ENCODE measurements at regions not wholly inside any gene's neighbourhood (a gene's known extent, or its start where the extent isn't known, plus 50 kb on each side); places are given as distances from the start of the nearest gene placed in this dataset.
A peak's percentile ranks its signal among the peaks of the same experiment; 100 is the strongest.

DNA sequence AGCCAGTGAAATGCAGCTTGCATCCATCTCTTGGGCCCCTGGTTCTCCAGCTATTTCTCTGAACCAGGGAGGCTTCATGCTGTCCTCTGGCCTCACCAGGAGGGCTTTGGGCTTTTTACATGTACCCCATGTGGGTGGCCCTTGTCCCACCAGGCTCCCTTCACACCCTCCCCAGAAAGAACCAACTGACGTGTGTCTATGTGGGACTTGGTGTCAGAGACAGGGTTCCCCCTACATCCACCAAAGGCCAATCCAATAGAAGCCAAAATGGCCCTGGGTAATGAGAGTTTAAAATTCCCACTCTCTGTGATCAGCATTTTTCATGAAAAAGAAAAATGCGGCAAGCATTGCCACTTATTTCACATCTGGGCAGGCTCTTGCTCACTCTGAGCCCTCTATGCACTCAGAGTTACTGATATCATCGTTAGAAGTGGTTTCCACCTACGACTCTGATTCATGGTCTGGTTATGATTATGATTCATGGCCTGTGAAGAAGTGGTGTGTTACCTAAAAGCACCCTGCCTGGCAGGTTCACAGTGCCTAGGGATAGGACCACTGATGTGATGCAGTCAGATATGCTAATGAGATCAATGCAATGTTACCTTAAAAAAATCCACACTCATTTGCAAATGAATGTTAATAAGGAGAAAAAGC, 133.5 kb downstream of the BUB3 start:
- POLR2A ChIA-PET: interaction anchor here (0.6 kb wide), 1 partner anchor 127 kb away, joined by 3 read pairs; no protein-coding TSS in a partner anchor
- Mint-ChIP-seq H3K4me1 (ENCODE audit: low read depth) (peaks cover 18% of the 10 kb centered on the region), H3K27me3 (no peaks in the 10 kb centered on the region), H3K4me3 (no peak overlapping the region), H3K27ac (peak overlapping the region; percentile 83), H3K9me3 (peaks cover 7% of the 10 kb centered on the region), H3K36me3 (ENCODE audit: low read depth) (peaks cover 6% of the 10 kb centered on the region)
- TF ChIP-seq, protein P1, sequence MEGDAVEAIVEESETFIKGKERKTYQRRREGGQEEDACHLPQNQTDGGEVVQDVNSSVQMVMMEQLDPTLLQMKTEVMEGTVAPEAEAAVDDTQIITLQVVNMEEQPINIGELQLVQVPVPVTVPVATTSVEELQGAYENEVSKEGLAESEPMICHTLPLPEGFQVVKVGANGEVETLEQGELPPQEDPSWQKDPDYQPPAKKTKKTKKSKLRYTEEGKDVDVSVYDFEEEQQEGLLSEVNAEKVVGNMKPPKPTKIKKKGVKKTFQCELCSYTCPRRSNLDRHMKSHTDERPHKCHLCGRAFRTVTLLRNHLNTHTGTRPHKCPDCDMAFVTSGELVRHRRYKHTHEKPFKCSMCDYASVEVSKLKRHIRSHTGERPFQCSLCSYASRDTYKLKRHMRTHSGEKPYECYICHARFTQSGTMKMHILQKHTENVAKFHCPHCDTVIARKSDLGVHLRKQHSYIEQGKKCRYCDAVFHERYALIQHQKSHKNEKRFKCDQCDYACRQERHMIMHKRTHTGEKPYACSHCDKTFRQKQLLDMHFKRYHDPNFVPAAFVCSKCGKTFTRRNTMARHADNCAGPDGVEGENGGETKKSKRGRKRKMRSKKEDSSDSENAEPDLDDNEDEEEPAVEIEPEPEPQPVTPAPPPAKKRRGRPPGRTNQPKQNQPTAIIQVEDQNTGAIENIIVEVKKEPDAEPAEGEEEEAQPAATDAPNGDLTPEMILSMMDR (IDR thresholded peaks at IDR 0.05): no peak
- ATAC-seq (peak; percentile 99), DNase-seq (peak; percentile 73)
- CTCF ChIA-PET: no interaction called here
- intact Hi-C loops (cut with micrococcal nuclease): no loop called here

DNA sequence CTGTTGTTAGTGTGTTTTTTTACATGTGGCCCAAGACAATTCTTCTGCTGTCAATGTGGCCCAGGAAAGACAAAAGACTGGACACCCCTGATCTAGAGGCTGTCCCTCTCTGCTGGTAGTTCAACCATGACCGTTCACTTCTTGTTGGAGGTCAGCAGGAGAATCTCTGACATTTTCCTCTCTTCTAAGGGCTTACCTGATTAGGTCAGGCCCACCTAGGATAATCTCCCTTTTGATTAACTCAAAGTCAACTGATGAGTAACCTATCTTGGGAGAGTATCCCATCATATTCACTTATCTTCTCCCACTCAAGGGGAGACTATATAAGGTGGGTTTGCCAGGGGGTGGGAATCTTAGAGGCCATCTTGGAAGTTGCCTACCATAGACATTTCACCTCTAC, 135.2 kb downstream of the BUB3 start:
- intact Hi-C loops (cut with micrococcal nuclease): no loop called here
- H3K27ac Mint-ChIP-seq: no peak overlapping the region
- H3K36me3 Mint-ChIP-seq (ENCODE audit: low read depth): peaks cover 6% of the 10 kb centered on the region
- ATAC-seq (no peak), DNase-seq (no peak)
- peaks cover 7% of the 10 kb centered on the region for H3K9me3 Mint-ChIP-seq
- H3K27me3 Mint-ChIP-seq: no peaks in the 10 kb centered on the region
- CTCF ChIA-PET: no interaction called here
- H3K4me3 Mint-ChIP-seq: no peak overlapping the region
- POLR2A ChIA-PET: no interaction called here
- TF ChIP-seq, protein P1 (IDR thresholded peaks at IDR 0.05): no peak
- H3K4me1 Mint-ChIP-seq (ENCODE audit: low read depth): peaks cover 18% of the 10 kb centered on the region

DNA sequence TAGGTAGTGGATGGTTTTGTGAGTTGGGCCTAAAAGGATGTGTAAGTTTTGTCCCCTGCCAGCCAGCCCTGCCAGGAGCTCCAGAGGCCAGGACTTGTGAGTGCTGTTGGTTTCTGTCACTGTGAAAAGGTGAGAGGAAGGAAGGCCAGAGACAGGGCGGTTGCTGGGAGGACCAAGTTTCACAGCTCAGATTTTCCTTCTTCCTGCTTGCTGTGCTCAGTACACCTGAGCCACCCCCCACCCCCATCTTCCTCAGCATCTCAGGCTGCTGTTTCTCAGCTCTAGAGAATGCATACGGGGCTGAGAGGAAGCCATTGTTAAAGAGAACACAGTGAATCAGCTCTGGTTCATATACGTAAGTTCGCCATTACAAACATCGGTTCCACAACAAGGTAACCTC, 139.9 kb downstream of the BUB3 start:
- Mint-ChIP-seq H3K4me1 (ENCODE audit: low read depth) (no peaks in the 10 kb centered on the region), H3K27ac (no peak overlapping the region), H3K27me3 (no peaks in the 10 kb centered on the region), H3K4me3 (no peak overlapping the region), H3K9me3 (peaks cover 7% of the 10 kb centered on the region), H3K36me3 (ENCODE audit: low read depth) (peaks cover 3% of the 10 kb centered on the region)
- ChIA-PET POLR2A (interaction anchor here (0.7 kb wide), 1 partner anchor 12 kb away, joined by 3 read pairs; no protein-coding TSS in a partner anchor), CTCF (no interaction called here)
- DNase-seq: peak; percentile 20
- intact Hi-C loops (cut with micrococcal nuclease): no loop called here
- peak; percentile 55 for ATAC-seq
- TF ChIP-seq, protein P1 (IDR thresholded peaks at IDR 0.05): no peak

DNA sequence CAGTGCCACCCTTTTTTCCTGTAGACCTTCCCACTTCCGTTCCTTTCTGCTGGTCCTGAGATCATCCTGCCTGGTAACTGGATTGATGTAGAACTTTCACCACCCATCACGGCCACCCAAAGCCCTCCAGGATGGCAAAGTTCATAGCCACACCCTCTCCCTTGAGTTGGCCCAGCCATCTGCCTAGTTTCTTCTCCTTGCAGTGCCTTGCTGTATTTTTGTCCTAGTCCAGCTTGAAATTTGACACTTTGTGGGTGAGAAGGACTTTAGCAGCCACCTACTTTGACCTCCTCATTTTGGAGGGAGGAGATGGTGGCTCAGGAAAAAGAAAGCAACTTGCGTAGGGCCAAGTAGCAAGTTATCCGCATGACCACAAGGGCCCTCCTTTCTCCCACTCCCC, 140.7 kb downstream of the BUB3 start:
- no peak overlapping the region for H3K27ac Mint-ChIP-seq
- no peaks in the 10 kb centered on the region for H3K4me1 Mint-ChIP-seq (ENCODE audit: low read depth)
- H3K9me3 Mint-ChIP-seq: peaks cover 6% of the 10 kb centered on the region
- DNase-seq (no peak), ATAC-seq (no peak)
- POLR2A ChIA-PET: no interaction called here
- H3K4me3 Mint-ChIP-seq: no peak overlapping the region
- peaks cover 2% of the 10 kb centered on the region for H3K27me3 Mint-ChIP-seq
- CTCF ChIA-PET: no interaction called here
- intact Hi-C loops (cut with micrococcal nuclease): no loop called here
- H3K36me3 Mint-ChIP-seq (ENCODE audit: low read depth): peaks cover 3% of the 10 kb centered on the region
- TF ChIP-seq, protein P1 (IDR thresholded peaks at IDR 0.05): no peak

DNA sequence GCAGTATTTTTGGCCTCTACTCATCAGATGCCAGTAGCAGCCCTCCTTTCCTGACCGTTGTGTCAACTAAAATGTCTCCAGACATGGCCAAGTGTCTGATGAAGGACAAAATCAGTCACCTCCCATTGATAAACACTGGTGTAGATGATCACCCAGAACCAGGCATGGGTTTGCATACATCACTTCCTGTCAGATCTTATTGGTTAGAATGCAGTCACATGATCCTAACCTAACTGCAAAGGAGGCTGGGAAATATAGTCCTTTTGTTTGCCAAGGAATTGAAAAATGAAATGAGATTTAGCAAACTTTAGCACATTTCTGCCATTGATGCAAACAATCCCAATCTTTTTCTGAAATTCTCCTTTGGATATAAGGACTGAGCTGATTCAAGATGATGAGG, 141.4 kb downstream of the BUB3 start:
- H3K4me1 Mint-ChIP-seq (ENCODE audit: low read depth): no peaks in the 10 kb centered on the region
- H3K27ac Mint-ChIP-seq: no peak overlapping the region
- H3K9me3 Mint-ChIP-seq: peaks cover 2% of the 10 kb centered on the region
- DNase-seq (no peak), ATAC-seq (no peak)
- no peaks in the 10 kb centered on the region for H3K36me3 Mint-ChIP-seq (ENCODE audit: low read depth)
- intact Hi-C loops (cut with micrococcal nuclease): no loop called here
- peaks cover 2% of the 10 kb centered on the region for H3K27me3 Mint-ChIP-seq
- POLR2A ChIA-PET: no interaction called here
- TF ChIP-seq, protein P1 (IDR thresholded peaks at IDR 0.05): no peak
- CTCF ChIA-PET: no interaction called here
- H3K4me3 Mint-ChIP-seq: no peak overlapping the region
